Esophagus squamous epithelium (tissue), 4 donors: ENCODE measurements at regions not wholly inside any gene's neighbourhood (a gene's known extent, or its start where the extent isn't known, plus 50 kb on each side); places are given as distances from the start of the nearest gene placed in this dataset.

Source experiments
- POLR2A ChIP-seq, 4 donors: fragments of 450-650 bp; IDR thresholded peaks; one replicate each; pipeline ENCODE4 v1.6.1; 2017; ENCODE audit warnings: antibody characterized with exemption in 4 of 4, mild to moderate bottlenecking in 4 of 4, moderate library complexity in 3 of 4
- TF ChIP-seq, protein P1 (sequence below), 6 experiments: fragments of 450-650 bp in 4 of 6; fragments of 200-600 bp in 2 of 6; sonication (generic) in 2 of 6; IDR thresholded peaks; one replicate each; pipeline ENCODE4 v1.5.1; 2016 to 2019; ENCODE audit warnings: antibody characterized with exemption in 6 of 6, mild to moderate bottlenecking in 4 of 6, moderate library complexity in 4 of 6

DNA sequence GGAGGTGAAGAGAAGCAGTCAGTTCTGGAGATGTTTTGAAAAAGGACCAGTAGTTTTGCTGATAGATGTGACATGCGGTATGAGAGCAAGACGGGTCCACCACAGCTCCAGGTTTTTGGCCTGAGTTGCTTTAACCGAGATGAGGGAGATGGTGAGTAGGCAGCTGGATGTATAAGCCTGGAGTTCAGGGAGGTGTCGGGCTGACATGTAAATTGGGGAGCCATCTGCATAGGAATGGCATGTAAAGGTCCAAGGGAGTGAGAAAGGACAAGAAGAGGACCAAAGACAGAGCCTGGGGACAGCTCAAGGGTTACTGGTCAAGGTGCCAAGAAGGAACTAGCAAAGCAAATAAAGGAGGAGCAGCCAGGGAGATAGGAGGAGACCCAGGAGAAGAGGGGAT is 503.7 kb downstream of the MATN1 start:
- no peak for TF ChIP-seq POLR2A (IDR thresholded peaks at IDR 0.05)
- TF ChIP-seq, protein P1, sequence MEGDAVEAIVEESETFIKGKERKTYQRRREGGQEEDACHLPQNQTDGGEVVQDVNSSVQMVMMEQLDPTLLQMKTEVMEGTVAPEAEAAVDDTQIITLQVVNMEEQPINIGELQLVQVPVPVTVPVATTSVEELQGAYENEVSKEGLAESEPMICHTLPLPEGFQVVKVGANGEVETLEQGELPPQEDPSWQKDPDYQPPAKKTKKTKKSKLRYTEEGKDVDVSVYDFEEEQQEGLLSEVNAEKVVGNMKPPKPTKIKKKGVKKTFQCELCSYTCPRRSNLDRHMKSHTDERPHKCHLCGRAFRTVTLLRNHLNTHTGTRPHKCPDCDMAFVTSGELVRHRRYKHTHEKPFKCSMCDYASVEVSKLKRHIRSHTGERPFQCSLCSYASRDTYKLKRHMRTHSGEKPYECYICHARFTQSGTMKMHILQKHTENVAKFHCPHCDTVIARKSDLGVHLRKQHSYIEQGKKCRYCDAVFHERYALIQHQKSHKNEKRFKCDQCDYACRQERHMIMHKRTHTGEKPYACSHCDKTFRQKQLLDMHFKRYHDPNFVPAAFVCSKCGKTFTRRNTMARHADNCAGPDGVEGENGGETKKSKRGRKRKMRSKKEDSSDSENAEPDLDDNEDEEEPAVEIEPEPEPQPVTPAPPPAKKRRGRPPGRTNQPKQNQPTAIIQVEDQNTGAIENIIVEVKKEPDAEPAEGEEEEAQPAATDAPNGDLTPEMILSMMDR (IDR thresholded peaks at IDR 0.05) = no peak
